ENCODE measurements at regions not wholly inside any gene's neighbourhood (a gene's known extent, or its start where the extent isn't known, plus 50 kb on each side); places are given as distances from the start of the nearest gene placed in this dataset.

- TF ChIP-seq ZNF266 (tag by site-specific recombination; IDR thresholded peaks at IDR 0.05; ENCODE audit: low read depth) (no peak), ZNF112 (tag by site-specific recombination; IDR thresholded peaks at IDR 0.05) (no peak), ZNF645 (tag by site-specific recombination; IDR thresholded peaks at IDR 0.05) (no peak), ZNF707 (tag by site-specific recombination; IDR thresholded peaks at IDR 0.05) (no peak)
Observed at GRCh38 chr20:12318043-12318442, 400.4 kb downstream of the BTBD3 start (continued).

GRCh38 chr20:12321736-12322135 lies 404.0 kb downstream of the BTBD3 start:
- Histone ChIP-seq H3K4me1 (ENCODE audit: control insufficient read depth, insufficient read depth, low read length) (no peaks in the 10 kb centered on the region), H3K36me3 (ENCODE audit: control insufficient read depth in 2 of 2, insufficient read depth in 1 of 2, low read length in 2 of 2) (no peaks in the 10 kb centered on the region), H3K27ac (ENCODE audit: extremely low read depth, low read depth, low read length) (no peak overlapping the region), H3K4me3 (ENCODE audit: low read depth, low read length) (no peak overlapping the region), H3K9me3 (ENCODE audit: control insufficient read depth, insufficient read depth, low read depth, low read length) (no peaks in the 10 kb centered on the region)
- TF ChIP-seq SETDB1 (IDR thresholded peaks at IDR 0.05; ENCODE audit: insufficient read length, low read length) (no peak), ZNF169 (tag by site-specific recombination; IDR thresholded peaks at IDR 0.05) (no peak), ZNF274 (IDR thresholded peaks at IDR 0.05; ENCODE audit: low read length) (no peak), ZNF274 (tag by site-specific recombination; IDR thresholded peaks at IDR 0.05; ENCODE audit: borderline replicate concordance) (no peak), GLIS2 (tag by site-specific recombination; IDR thresholded peaks at IDR 0.05) (no peak), OSR2 (tag by site-specific recombination; IDR thresholded peaks at IDR 0.05) (no peak), ZNF140 (tag by site-specific recombination; IDR thresholded peaks at IDR 0.05) (no peak), ZNF510 (tag by site-specific recombination; IDR thresholded peaks at IDR 0.05; ENCODE audit: insufficient replicate concordance) (no peak), ZNF114 (tag by site-specific recombination; IDR thresholded peaks at IDR 0.05) (no peak), ZEB2 (tag by site-specific recombination; IDR thresholded peaks at IDR 0.05) (no peak), PBX3 (CRISPR knock-in tag; IDR thresholded peaks at IDR 0.05) (no peak), ZNF561 (tag by site-specific recombination; IDR thresholded peaks at IDR 0.05; ENCODE audit: borderline replicate concordance) (no peak), MEIS1 (CRISPR knock-in tag; IDR thresholded peaks at IDR 0.05; ENCODE audit: borderline replicate concordance) (no peak), ZNF768 (tag by site-specific recombination; IDR thresholded peaks at IDR 0.05) (no peak), ZNF776 (tag by site-specific recombination; IDR thresholded peaks at IDR 0.05; ENCODE audit: borderline replicate concordance) (no peak), ZNF830 (tag by site-specific recombination; IDR thresholded peaks at IDR 0.05; ENCODE audit: low read depth) (no peak)
- POLR2A ChIA-PET, result no interaction called here
- CTCF ChIA-PET, result no interaction called here

GRCh38 chr20:12327205-12327604 lies 409.5 kb downstream of the BTBD3 start:
- H3K36me3 ChIP-seq (ENCODE audit: control insufficient read depth in 2 of 2, insufficient read depth in 1 of 2, low read length in 2 of 2), result no peaks in the 10 kb centered on the region
- CTCF ChIA-PET, result no interaction called here
- H3K4me1 ChIP-seq (ENCODE audit: control insufficient read depth, insufficient read depth, low read length), result no peaks in the 10 kb centered on the region
- H3K9me3 ChIP-seq (ENCODE audit: control insufficient read depth, insufficient read depth, low read depth, low read length), result no peaks in the 10 kb centered on the region
- TF ChIP-seq ZNF610 (tag by site-specific recombination; IDR thresholded peaks at IDR 0.05; ENCODE audit: borderline replicate concordance) (no peak), ZNF341 (tag by site-specific recombination; IDR thresholded peaks at IDR 0.05; ENCODE audit: low read depth) (no peak), ZNF701 (tag by site-specific recombination; IDR thresholded peaks at IDR 0.05) (no peak)
- TF ChIP-seq, protein P1, sequence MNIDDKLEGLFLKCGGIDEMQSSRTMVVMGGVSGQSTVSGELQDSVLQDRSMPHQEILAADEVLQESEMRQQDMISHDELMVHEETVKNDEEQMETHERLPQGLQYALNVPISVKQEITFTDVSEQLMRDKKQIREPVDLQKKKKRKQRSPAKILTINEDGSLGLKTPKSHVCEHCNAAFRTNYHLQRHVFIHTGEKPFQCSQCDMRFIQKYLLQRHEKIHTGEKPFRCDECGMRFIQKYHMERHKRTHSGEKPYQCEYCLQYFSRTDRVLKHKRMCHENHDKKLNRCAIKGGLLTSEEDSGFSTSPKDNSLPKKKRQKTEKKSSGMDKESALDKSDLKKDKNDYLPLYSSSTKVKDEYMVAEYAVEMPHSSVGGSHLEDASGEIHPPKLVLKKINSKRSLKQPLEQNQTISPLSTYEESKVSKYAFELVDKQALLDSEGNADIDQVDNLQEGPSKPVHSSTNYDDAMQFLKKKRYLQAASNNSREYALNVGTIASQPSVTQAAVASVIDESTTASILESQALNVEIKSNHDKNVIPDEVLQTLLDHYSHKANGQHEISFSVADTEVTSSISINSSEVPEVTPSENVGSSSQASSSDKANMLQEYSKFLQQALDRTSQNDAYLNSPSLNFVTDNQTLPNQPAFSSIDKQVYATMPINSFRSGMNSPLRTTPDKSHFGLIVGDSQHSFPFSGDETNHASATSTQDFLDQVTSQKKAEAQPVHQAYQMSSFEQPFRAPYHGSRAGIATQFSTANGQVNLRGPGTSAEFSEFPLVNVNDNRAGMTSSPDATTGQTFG (tag by site-specific recombination; IDR thresholded peaks at IDR 0.05; ENCODE audit: borderline replicate concordance), result no peak
- TF ChIP-seq, protein P2, sequence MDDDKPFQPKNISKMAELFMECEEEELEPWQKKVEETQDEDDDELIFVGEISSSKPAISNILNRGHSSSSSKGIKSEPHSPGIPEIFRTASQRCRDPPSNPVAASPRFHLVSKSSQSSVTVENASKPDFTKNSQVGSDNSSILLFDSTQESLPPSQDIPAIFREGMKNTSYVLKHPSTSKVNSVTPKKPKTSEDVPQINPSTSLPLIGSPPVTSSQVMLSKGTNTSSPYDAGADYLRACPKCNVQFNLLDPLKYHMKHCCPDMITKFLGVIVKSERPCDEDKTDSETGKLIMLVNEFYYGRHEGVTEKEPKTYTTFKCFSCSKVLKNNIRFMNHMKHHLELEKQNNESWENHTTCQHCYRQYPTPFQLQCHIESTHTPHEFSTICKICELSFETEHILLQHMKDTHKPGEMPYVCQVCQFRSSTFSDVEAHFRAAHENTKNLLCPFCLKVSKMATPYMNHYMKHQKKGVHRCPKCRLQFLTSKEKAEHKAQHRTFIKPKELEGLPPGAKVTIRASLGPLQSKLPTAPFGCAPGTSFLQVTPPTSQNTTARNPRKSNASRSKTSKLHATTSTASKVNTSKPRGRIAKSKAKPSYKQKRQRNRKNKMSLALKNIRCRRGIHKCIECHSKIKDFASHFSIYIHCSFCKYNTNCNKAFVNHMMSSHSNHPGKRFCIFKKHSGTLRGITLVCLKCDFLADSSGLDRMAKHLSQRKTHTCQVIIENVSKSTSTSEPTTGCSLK (tag by site-specific recombination; IDR thresholded peaks at IDR 0.05), result no peak
- no peak overlapping the region for H3K4me3 ChIP-seq (ENCODE audit: low read depth, low read length)
- H3K27ac ChIP-seq (ENCODE audit: extremely low read depth, low read depth, low read length), result no peak overlapping the region
- POLR2A ChIA-PET, result no interaction called here
